Fibroblast of lung (primary cell): ENCODE measurements at regions not wholly inside any gene's neighbourhood (a gene's known extent, or its start where the extent isn't known, plus 50 kb on each side); places are given as distances from the start of the nearest gene placed in this dataset.

ENCODE experiments used
- DNase-seq, 2 donors: peaks; one replicate each; pipeline versions ENCODE4 v3.0.0 to v3.0.0-alpha.2; 2010; ENCODE audit warnings: low read depth in 2 of 2
- H2AFZ ChIP-seq: 2 replicates; pipeline ENCODE4 v1.5.1; 2012; ENCODE audit warnings: low read length, control low read depth, inconsistent platforms
- H3K27ac ChIP-seq: 2 replicates; pipeline ENCODE4 v1.5.1; 2011; ENCODE audit warnings: low read length, control low read depth; ENCODE audit not compliant: insufficient read depth
- H3K27me3 ChIP-seq: 2 replicates; pipeline ENCODE4 v1.5.1; 2011; ENCODE audit warnings: mild to moderate bottlenecking, low read length; ENCODE audit not compliant: control insufficient read depth, insufficient read depth
- H3K36me3 ChIP-seq: 2 replicates; pipeline ENCODE4 v1.5.1; 2011; ENCODE audit warnings: low read length; ENCODE audit not compliant: control insufficient read depth, insufficient read depth
- H3K4me1 ChIP-seq: 2 replicates; pipeline ENCODE4 v1.5.1; 2011; ENCODE audit warnings: low read length; ENCODE audit not compliant: control insufficient read depth, insufficient read depth; ENCODE audit errors: extremely low read depth
- H3K4me2 ChIP-seq: 2 replicates; pipeline ENCODE4 v1.5.1; 2011; ENCODE audit warnings: low read length, control low read depth; ENCODE audit not compliant: insufficient read depth; ENCODE audit errors: extremely low read depth
- H3K4me3 ChIP-seq, 4 experiments: fragments of 200-600 bp in 1 of 4; sonication (generic) in 1 of 4; replicated peaks in 1 of 4; 2 replicates each; pipeline ENCODE4 v1.5.1; 2011 to 2016; ENCODE audit warnings: low read length in 4 of 4, low read depth in 3 of 4, mild to moderate bottlenecking in 3 of 4, control low read depth in 2 of 4, inconsistent platforms in 1 of 4, mixed read lengths in 1 of 4; ENCODE audit not compliant: insufficient read depth in 1 of 4; ENCODE audit errors: control extremely low read depth in 1 of 4
- H3K79me2 ChIP-seq: 2 replicates; pipeline ENCODE4 v1.5.1; 2012; ENCODE audit warnings: mild to moderate bottlenecking, low read length, inconsistent platforms; ENCODE audit not compliant: control insufficient read depth, insufficient read depth
- H3K9ac ChIP-seq: 2 replicates; pipeline ENCODE4 v1.5.1; 2011; ENCODE audit warnings: mild to moderate bottlenecking, low read length, control low read depth; ENCODE audit not compliant: insufficient read depth
- H3K9me3 ChIP-seq: 2 replicates; pipeline ENCODE4 v1.5.1; 2012; ENCODE audit warnings: low read depth, low read length; ENCODE audit not compliant: control insufficient read depth, insufficient read depth
- H4K20me1 ChIP-seq: 2 replicates; pipeline ENCODE4 v1.5.1; 2011; ENCODE audit warnings: low read length; ENCODE audit not compliant: control insufficient read depth, insufficient read depth; ENCODE audit errors: extremely low read depth
- CTCF ChIP-seq, 2 donors: IDR thresholded peaks in 1 of 2; conservative IDR thresholded peaks in 1 of 2; 1 replicate in 1 of 2; 2 replicates in 1 of 2; pipeline ENCODE4 v1.5.1; 2011 to 2012; ENCODE audit warnings: low read length in 2 of 2, control low read depth in 1 of 2, inconsistent platforms in 1 of 2, low read depth in 1 of 2, mild to moderate bottlenecking in 1 of 2
- EZH2 ChIP-seq: IDR thresholded peaks from 2 replicates; pipeline ENCODE4 v1.5.1; 2012; ENCODE audit warnings: low read length, control low read depth, mild to moderate bottlenecking; ENCODE audit errors: missing control alignments

- Histone ChIP-seq H3K79me2 (no peaks in the 10 kb centered on the region), H3K9ac (no peak overlapping the region), H3K9me3 (no peaks in the 10 kb centered on the region), H3K36me3 (no peaks in the 10 kb centered on the region), H3K4me1 (no peaks in the 10 kb centered on the region), H3K4me3 (no peak overlapping the region), H4K20me1 (no peaks in the 10 kb centered on the region), H3K27me3 (no peaks in the 10 kb centered on the region), H3K27ac (no peak overlapping the region), H2AFZ (no peak overlapping the region), H3K4me2 (no peak overlapping the region)
- no peak for DNase-seq
- TF ChIP-seq CTCF (conservative IDR thresholded peaks at IDR 0.05 in 1 of 2, IDR thresholded peaks at IDR 0.05 in 1 of 2; ENCODE audit: low read depth in 1 of 2, low read length in 2 of 2) (no peak), EZH2 (no peak)
Observed at GRCh38 chr4:166257276-166257675, 384.2 kb downstream of the TLL1 start.

- Histone ChIP-seq H3K4me2 (no peak overlapping the region), H3K36me3 (no peaks in the 10 kb centered on the region), H3K9ac (no peak overlapping the region), H4K20me1 (no peaks in the 10 kb centered on the region), H3K27me3 (no peaks in the 10 kb centered on the region), H2AFZ (no peak overlapping the region), H3K79me2 (no peaks in the 10 kb centered on the region), H3K4me1 (no peaks in the 10 kb centered on the region), H3K27ac (no peak overlapping the region), H3K4me3 (no peak overlapping the region), H3K9me3 (no peaks in the 10 kb centered on the region)
- no peak for DNase-seq
- TF ChIP-seq CTCF (conservative IDR thresholded peaks at IDR 0.05 in 1 of 2, IDR thresholded peaks at IDR 0.05 in 1 of 2; ENCODE audit: low read depth in 1 of 2, low read length in 2 of 2) (no peak), EZH2 (no peak)
Observed at GRCh38 chr4:166257891-166258290, 384.9 kb downstream of the TLL1 start.

- no peak overlapping the region for H2AFZ ChIP-seq
- H3K27ac ChIP-seq, result no peak overlapping the region
- no peaks in the 10 kb centered on the region for H3K36me3 ChIP-seq
- no peaks in the 10 kb centered on the region for H3K79me2 ChIP-seq
- H3K9ac ChIP-seq, result no peak overlapping the region
- H3K4me3 ChIP-seq, result no peak overlapping the region
- TF ChIP-seq CTCF (conservative IDR thresholded peaks at IDR 0.05 in 1 of 2, IDR thresholded peaks at IDR 0.05 in 1 of 2; ENCODE audit: low read depth in 1 of 2, low read length in 2 of 2), result no peak
- TF ChIP-seq EZH2, result no peak
- no peaks in the 10 kb centered on the region for H3K4me1 ChIP-seq
- H4K20me1 ChIP-seq, result no peaks in the 10 kb centered on the region
- no peak for DNase-seq
- no peak overlapping the region for H3K4me2 ChIP-seq
- no peaks in the 10 kb centered on the region for H3K9me3 ChIP-seq
- no peaks in the 10 kb centered on the region for H3K27me3 ChIP-seq
Observed at GRCh38 chr4:166259081-166259480, 386.0 kb downstream of the TLL1 start.
